ENCODE measurements at regions not wholly inside any gene's neighbourhood (a gene's known extent, or its start where the extent isn't known, plus 50 kb on each side); places are given as distances from the start of the nearest gene placed in this dataset.

DNA sequence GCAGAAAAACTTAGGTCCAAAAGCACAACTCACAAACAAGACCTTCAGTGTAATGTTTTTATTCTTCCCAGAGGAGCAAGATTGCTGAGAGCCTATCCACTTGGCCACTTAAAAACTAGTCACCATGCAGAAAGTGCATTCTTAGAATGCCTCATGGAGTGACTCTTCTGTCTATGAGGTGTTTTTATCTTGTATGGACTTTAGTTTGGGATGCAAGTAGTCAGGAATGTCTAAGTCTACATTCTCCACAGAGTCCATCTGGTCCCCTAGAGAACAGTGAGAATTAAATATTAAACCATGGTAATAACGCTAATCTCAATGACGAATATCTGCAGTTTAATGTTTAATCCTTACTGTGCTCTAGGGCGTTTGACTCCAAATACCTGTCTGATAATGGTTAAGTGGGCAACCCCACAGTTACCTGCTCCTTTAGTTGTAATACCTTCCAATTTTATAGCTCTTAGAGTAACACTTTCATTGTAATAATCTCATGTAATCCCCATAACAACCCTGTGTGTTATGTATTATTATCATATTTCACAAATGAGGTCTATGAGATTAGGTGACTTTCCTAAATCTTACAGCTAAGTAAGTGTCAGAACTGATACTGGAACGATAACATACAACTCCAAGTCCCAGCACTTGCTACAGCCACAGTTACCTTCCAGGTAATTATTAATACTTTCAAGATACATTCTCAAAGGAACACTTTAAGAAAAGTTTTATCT lies 235.6 kb upstream of the JADE1 start:
- no peak for DNase-seq (ENCODE audit: low read depth in 4 of 4, low spot score in 2 of 4)

GRCh38 chr4:128572778-128573241 lies 236.7 kb upstream of the JADE1 start:
- no peak for DNase-seq (ENCODE audit: low read depth in 4 of 4, low spot score in 2 of 4)

- no peak for DNase-seq (ENCODE audit: low read depth in 4 of 4, low spot score in 2 of 4)
Observed at GRCh38 chr4:128571747-128572146, 237.8 kb upstream of the JADE1 start.

DNA sequence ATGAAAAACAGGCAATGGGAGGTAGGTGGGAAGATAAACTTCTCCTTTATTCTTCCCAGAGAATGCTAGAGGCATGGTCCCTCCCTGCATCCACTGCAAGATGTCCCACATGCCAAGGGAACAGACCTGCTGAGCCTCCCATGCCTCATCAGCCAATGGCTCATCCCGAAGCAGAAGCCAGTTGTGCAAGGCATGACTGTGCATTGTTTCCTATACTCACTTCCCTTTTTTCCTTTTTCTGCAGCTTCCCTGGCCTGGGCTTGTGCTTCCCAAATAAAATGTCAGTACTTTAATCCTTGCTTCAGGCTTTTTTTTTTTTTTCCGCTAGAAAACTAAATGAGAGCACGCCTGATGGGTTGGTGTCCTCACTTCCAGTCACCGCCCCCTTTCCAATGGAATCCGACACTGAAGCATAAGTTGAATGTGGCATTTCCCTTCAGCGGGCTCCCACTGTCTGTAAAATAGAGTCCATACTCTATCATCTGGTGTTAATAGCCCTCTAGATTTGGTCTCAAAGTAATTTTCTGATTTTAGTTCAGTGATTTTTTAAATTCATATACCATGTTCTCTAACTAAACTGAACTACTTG lies 239.0 kb upstream of the JADE1 start:
- no peak for DNase-seq (ENCODE audit: low read depth in 4 of 4, low spot score in 2 of 4)

GRCh38 chr4:128566693-128567092 lies 242.8 kb upstream of the JADE1 start:
- no peak for DNase-seq (ENCODE audit: low read depth in 4 of 4, low spot score in 2 of 4)

DNA sequence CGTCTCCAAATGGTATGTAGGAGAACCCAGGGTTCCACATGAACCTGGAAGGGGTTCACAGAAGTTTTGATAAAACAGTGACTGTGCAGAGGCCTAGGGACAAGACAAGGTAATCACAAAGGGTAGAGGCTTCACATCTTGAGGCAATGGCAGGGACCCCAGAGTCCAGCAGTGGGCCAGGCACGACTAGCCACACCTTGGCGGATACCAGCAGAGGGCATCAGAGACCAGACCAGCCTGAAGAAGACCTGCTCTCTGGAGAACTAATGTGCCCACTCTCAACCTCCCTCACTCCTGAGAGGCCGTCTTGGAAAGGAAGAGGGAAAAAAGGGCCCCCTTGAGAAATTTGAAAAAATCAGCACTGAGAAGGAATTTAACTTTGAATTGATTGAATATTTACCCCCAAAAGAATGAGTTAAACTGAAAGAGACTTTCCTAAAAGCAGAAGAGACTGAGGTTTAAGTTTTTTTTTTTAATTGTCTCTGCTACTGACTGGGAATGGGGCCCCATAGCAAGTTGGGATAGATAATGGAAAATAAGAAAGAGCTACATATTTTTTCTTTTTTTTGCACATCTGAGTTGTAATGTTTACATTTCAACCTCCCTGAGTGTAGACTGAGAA lies 243.8 kb upstream of the JADE1 start:
- DNase-seq (ENCODE audit: low read depth in 4 of 4, low spot score in 2 of 4) = no peak

DNA sequence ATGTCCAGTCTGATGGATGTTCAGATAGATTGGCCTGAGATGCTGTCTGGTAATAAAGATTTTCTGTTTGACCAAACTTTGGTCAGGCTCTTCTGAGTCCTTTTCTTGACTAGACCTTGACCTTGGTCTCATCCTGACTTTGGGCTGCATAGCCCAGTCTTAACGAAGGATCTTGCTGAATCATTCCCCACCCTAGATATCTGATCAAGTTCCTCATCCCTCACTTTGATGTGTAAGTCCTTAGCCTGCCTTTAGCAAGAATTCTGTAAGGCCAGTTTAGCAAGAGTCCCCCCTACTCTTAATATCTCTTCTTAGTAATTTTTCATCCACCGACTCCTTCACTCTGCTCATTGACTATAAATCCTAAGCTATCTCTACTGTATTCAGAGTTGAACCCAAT lies 244.4 kb upstream of the JADE1 start:
- DNase-seq (ENCODE audit: low read depth in 4 of 4, low spot score in 2 of 4) = no peak

GRCh38 chr4:128564081-128564630 lies 245.3 kb upstream of the JADE1 start:
- no peak for DNase-seq (ENCODE audit: low read depth in 4 of 4, low spot score in 2 of 4)

GRCh38 chr4:128560754-128561495 lies 248.6 kb upstream of the JADE1 start:
- no peak for DNase-seq (ENCODE audit: low read depth in 4 of 4, low spot score in 2 of 4)

DNA sequence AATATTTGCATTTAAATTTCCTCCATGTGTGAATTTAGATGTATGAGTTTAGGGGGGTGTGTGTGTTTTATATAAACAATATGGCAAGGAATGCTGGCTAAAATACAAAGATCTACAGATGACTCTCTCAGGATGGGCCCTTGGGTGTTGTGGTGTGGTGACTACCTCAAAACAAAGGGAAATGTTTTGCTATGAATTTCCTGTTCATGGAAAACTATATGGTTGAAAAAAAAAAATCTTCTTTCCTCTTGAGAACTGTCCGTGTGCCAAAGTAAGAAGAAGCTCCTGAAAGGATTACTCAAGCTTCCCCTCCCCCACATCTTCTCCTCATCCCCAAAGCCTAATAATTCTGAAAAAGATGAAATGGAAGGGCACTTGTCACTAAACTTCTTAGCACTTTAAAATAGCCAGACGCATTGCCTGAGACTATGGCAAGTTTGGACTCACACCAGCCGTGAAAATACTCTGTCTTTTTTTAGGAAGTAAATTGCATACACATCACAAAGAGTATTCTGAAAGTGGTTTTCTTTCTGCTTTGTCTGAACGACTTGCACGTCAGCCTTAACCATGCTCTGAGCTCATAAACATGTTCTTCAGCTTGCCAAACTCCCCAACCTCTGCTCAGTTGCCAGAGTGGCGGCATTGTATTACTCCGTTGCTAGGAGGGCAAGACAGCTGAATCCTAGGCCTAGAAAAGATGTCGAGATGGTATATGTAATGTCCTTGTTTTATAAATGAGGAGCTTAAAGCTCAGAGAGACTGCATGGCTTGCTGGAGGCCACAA lies 250.4 kb upstream of the JADE1 start:
- DNase-seq (ENCODE audit: low read depth in 4 of 4, low spot score in 2 of 4) = no peak

GRCh38 chr4:128556756-128557155 lies 252.7 kb upstream of the JADE1 start:
- DNase-seq (ENCODE audit: low read depth in 4 of 4, low spot score in 2 of 4) = no peak

DNA sequence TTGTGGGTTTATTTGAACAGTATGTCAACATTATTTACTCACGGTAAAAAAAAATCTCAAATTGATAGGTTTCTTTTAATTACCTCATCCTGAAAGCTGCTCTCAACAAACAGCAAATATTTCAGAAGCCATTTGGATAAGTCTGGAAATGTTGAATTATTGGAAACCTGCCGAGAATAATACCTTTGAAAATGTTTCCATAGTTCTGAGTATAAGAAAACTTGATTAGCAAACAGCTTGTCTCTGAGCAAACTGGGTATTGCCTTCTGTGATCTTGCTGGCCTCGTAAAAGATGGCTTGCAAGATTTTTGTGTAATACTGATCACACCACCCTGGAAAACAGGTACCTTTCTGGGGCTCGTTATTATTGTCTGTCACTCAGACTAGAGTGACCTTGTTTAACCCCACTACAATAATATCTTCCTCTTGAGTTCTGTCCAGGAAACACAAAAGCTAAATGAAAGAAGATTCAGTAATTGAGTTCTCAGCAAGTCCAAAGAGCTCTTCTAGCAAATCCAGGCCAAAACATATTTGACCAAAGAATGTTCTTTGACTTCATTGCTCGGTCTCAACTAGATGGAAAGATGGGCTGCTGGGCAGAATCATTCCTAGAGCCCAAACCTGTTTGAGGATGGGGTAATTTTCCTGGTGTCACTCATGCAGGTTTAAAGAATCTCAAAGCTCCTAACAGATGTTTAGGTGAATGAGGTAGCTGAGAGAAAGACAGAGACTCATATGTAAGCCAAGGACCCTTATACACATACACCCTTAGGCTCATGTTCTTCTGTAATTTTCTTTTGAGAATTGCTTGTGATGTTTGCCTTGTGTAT lies 255.6 kb upstream of the JADE1 start:
- no peak for DNase-seq (ENCODE audit: low read depth in 4 of 4, low spot score in 2 of 4)

- no peak for DNase-seq (ENCODE audit: low read depth in 4 of 4, low spot score in 2 of 4)
Observed at GRCh38 chr4:128552586-128552907, 257.0 kb upstream of the JADE1 start.

DNA sequence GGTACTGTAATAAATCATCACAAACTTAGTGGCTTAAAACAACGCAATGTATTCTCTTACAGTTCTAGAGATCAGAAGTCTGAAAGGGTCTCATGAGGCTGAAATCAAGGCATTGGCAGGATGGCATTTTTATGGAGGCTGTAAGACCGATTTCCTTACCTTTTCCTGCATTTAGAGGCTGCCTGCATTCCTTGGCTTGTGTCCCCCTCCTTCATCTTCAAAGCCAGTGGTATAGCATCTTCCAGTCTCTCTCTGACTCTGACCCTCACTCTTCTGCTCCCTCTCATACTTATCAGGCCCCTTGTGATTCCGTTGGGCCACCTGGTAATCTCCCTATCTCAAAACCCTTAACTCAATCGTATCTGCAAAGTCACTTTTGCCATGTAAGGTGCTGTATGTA lies 258.2 kb upstream of the JADE1 start:
- DNase-seq (ENCODE audit: low read depth in 4 of 4, low spot score in 2 of 4) = no peak

DNA sequence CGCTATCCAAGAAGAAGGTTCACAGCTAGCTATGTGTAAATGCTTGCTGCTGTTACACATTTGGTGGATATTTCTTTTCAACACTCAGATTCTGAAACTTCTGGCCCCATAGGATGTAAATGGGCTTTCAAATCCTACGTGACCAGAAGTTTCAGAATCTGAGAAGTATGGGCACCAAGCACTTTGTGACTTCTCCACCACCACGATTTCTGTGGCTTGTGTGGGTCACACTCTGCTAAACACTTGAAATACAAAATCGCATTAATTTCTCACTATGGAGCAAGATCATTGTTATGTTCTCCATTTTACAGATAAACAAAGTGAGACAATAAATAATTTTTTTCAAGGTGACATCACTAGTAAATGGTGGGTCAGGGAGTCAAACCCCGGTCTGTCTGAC lies 259.4 kb upstream of the JADE1 start:
- no peak for DNase-seq (ENCODE audit: low read depth in 4 of 4, low spot score in 2 of 4)

GRCh38 chr4:128549636-128550035 lies 259.9 kb upstream of the JADE1 start:
- no peak for DNase-seq (ENCODE audit: low read depth in 4 of 4, low spot score in 2 of 4)

DNA sequence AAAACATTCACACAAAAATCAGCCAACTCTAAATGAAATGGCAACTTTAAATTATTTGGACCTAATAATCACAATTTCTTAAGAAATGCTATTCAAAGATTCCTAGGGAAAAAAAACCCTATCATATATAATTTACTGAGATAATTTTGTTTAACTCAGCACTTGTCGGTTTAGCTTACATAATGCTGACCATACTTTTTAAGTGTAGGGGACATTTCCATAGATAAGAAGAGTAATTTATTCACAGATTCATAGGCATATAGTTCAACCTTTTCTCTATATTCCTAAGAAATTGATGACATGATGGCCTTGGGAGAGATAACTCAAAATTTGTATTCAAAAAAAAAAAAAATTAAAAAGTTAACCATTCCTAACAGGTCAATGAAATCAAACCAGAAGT lies 260.8 kb upstream of the PGRMC2 start:
- no peak for DNase-seq (ENCODE audit: low read depth in 4 of 4, low spot score in 2 of 4)

GRCh38 chr4:128544272-128544671 lies 256.7 kb upstream of the PGRMC2 start:
- no peak for DNase-seq (ENCODE audit: low read depth in 4 of 4, low spot score in 2 of 4)

- no peak for DNase-seq (ENCODE audit: low read depth in 4 of 4, low spot score in 2 of 4)
Observed at GRCh38 chr4:128543696-128544095, 256.1 kb upstream of the PGRMC2 start.

GRCh38 chr4:128542047-128542446 lies 254.4 kb upstream of the PGRMC2 start:
- no peak for DNase-seq (ENCODE audit: low read depth in 4 of 4, low spot score in 2 of 4)

Measured in left renal cortex interstitium (tissue), 4 donors.